ENCODE measurements at regions not wholly inside any gene's neighbourhood (a gene's known extent, or its start where the extent isn't known, plus 50 kb on each side); places are given as distances from the start of the nearest gene placed in this dataset.

DNA sequence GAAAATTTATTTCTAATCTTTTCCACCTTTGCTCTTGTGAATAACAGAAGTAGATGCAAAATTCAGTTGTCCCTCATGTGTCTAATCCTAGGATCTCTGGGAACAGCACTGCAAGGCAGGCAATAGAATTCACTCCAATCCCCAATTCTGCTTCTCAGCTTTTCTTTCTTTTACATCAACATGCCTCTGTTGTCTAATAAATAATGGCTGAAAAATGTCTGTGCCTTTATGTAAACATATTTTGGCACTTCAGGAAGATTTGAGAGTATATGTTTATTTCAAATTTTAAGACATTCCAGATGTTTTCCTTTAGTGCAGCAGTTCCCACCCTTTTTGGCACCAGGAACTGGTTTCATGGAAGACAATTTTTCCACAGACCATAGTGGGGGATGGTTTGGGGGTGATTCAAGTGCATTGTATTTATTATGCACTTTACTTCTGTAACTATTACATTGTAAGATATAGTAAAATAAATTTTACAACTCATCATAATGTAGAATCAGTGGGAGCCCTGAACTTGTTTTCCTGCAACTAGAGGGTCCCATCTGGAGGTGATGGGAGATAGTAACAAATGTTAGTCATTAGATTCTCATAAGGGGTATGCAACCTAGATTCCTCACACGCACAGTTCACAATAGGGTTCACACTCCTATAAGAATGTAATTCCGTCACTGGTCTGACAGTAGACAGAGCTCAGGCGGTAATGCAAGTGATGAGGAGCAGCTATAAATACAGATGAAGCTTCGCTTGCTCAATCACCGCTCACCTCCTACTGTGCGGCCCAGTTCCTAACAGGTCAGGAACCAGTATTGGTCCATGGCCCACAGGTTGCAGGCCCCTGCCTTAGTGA is 590.3 kb upstream of the CNTNAP5 start:
- POLR2A ChIA-PET = no interaction called here
- no peak for TF ChIP-seq CBX5 (IDR thresholded peaks at IDR 0.05; ENCODE audit: low read depth)
- TF ChIP-seq, protein P1, sequence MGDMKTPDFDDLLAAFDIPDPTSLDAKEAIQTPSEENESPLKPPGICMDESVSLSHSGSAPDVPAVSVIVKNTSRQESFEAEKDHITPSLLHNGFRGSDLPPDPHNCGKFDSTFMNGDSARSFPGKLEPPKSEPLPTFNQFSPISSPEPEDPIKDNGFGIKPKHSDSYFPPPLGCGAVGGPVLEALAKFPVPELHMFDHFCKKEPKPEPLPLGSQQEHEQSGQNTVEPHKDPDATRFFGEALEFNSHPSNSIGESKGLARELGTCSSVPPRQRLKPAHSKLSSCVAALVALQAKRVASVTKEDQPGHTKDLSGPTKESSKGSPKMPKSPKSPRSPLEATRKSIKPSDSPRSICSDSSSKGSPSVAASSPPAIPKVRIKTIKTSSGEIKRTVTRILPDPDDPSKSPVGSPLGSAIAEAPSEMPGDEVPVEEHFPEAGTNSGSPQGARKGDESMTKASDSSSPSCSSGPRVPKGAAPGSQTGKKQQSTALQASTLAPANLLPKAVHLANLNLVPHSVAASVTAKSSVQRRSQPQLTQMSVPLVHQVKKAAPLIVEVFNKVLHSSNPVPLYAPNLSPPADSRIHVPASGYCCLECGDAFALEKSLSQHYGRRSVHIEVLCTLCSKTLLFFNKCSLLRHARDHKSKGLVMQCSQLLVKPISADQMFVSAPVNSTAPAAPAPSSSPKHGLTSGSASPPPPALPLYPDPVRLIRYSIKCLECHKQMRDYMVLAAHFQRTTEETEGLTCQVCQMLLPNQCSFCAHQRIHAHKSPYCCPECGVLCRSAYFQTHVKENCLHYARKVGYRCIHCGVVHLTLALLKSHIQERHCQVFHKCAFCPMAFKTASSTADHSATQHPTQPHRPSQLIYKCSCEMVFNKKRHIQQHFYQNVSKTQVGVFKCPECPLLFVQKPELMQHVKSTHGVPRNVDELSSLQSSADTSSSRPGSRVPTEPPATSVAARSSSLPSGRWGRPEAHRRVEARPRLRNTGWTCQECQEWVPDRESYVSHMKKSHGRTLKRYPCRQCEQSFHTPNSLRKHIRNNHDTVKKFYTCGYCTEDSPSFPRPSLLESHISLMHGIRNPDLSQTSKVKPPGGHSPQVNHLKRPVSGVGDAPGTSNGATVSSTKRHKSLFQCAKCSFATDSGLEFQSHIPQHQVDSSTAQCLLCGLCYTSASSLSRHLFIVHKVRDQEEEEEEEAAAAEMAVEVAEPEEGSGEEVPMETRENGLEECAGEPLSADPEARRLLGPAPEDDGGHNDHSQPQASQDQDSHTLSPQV (IDR thresholded peaks at IDR 0.05) = no peak
- no peak for TF ChIP-seq EED (IDR thresholded peaks at IDR 0.05; ENCODE audit: low read depth)
- TF ChIP-seq YBX1 (IDR thresholded peaks at IDR 0.05) = no peak
- TF ChIP-seq GATAD2B (conservative IDR thresholded peaks at IDR 0.05; ENCODE audit: low read depth) = no peak
- no peak for TF ChIP-seq ZNF207 (IDR thresholded peaks at IDR 0.05; ENCODE audit: borderline replicate concordance)
- TF ChIP-seq ATF7 (IDR thresholded peaks at IDR 0.05; ENCODE audit: low read depth) = no peak
- no peak for TF ChIP-seq TARDBP (IDR thresholded peaks at IDR 0.05; ENCODE audit: borderline replicate concordance)
- Histone ChIP-seq H2AFZ (ENCODE audit: control insufficient read depth, low read depth, low read length) (no peak overlapping the region), H3K27ac (ENCODE audit: control insufficient read depth, insufficient read depth) (no peak overlapping the region), H3K36me3 (ENCODE audit: control insufficient read depth in 2 of 2, insufficient read depth in 2 of 2, low read length in 1 of 2) (no peaks in the 10 kb centered on the region), H3K9me3 (replicated peaks; ENCODE audit: control insufficient read depth, insufficient read depth, low read length) (no peaks in the 10 kb centered on the region), H3K4me2 (ENCODE audit: control insufficient read depth, insufficient read depth) (no peak overlapping the region), H3K4me1 (ENCODE audit: control insufficient read depth, insufficient read depth, low read length) (no peaks in the 10 kb centered on the region), H4K20me1 (ENCODE audit: control insufficient read depth, insufficient read depth) (no peaks in the 10 kb centered on the region), H3K79me2 (ENCODE audit: control insufficient read depth, insufficient read depth, low read length) (no peaks in the 10 kb centered on the region), H3K27me3 (replicated peaks in 1 of 2; ENCODE audit: control insufficient read depth in 2 of 2, insufficient read depth in 2 of 2, low read length in 1 of 2) (no peaks in the 10 kb centered on the region), H3K9ac (ENCODE audit: control insufficient read depth, insufficient read depth, low read length) (no peak overlapping the region), H3K4me3 (no peak overlapping the region)
- intact Hi-C loops (cut with micrococcal nuclease; ENCODE audit: unreplicated experiment) = no loop called here
- DNase-seq (ENCODE audit: low read depth, low spot score) (no peak), ATAC-seq (no peak), FAIRE-seq (no peak)
- CTCF ChIA-PET = interaction anchor here (0.7 kb wide), 1 partner anchor 256 kb away, joined by 3 read pairs; no protein-coding TSS in a partner anchor
- no TSS peak for BruUV-seq (replicated peaks)
- SMC1A ChIA-PET (ENCODE audit: uncharacterized antibody, unreplicated experiment) = interaction anchor here (1.0 kb wide), 1 partner anchor 8 kb away, joined by 4 read pairs; no protein-coding TSS in a partner anchor
- in situ Hi-C loops (cut with MboI) = no loop called here
- 63% methylated on average over 6 of the region's 6 CpGs for whole genome bisulfite sequencing (ENCODE audit: insufficient coverage, insufficient replicate concordance, low lambda C conversion rate, missing lambda C conversion rate)
- RAD21 ChIA-PET (ENCODE audit: unreplicated experiment) = no interaction called here
